ENCODE measurements at regions not wholly inside any gene's neighbourhood (a gene's known extent, or its start where the extent isn't known, plus 50 kb on each side); places are given as distances from the start of the nearest gene placed in this dataset.
"Not testable (repeated sequence)": the region's sequence is repeated elsewhere in the genome, so short reads cannot be mapped to it uniquely, and the experiment has no call there.

DNA sequence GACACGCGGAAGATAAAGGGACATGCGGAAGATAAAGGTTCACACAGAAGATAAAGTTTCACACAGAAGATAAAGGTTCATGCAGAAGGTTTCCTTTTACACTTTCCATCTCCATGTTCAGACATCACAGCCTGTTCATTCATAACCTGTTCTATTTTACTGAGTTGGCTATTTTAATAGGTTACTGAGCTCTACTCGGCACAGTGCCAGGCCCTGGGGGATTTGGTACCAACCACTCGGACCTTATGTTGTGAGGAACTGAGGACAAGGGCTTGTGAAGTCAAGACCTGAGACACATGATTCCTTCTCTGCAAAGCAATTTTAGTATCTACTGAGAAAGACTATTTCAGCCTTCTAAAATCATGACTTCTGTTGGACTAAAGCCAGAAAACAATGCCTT is 75.0 kb upstream of the ALKAL2 start:
- in situ Hi-C loops (cut with HindIII; ENCODE audit: low pct_unique_long_range_greater_than_20kb, low sequenced_read_pairs), result no loop called here
- DNase-seq (ENCODE audit: low read depth in 1 of 2, low spot score in 1 of 2), result no peak
- no peak for TF ChIP-seq JUND (IDR thresholded peaks at IDR 0.05; ENCODE audit: low read depth)

DNA sequence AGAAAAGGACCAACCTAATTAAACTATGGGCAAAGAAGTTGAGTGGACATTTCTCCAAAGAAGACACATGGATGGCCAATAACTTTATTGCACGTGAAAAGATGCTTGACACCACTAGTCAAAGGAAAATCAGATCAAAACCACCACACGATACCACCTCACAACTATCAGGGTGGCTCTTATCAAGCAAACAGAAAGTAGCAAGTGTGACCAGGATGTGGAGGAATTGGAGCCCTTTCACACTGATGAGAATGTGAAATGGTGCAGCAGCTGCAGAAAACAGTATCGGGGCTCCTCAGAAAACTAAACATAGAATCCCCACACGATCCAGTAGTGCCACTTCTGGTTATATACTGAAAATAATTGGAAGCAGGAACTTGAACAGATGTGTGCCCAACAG is 72.2 kb upstream of the ALKAL2 start:
- DNase-seq (ENCODE audit: low read depth in 1 of 2, low spot score in 1 of 2), result no peak
- in situ Hi-C loops (cut with HindIII; ENCODE audit: low pct_unique_long_range_greater_than_20kb, low sequenced_read_pairs), result no loop called here

DNA sequence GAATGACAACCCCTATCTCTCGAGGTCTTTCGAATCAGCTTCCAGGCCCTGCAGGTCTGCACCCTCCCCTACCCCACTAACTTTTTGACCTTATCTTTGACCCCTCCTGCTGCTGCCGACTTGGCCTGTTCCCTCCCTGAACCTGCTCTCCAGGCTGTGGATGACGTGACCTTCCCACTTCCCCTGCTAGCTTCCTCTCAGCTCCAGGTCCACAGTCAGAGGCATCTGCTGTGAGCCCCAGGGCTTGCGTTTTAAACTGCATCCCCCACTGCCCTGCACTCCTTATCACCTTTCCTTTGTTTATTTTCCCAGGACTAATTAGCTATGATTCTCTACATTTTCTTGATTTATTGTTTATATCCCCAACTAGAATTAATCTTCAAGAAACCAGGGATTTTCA is 71.2 kb upstream of the ALKAL2 start:
- DNase-seq (ENCODE audit: low read depth in 1 of 2, low spot score in 1 of 2), result no peak
- in situ Hi-C loops (cut with HindIII; ENCODE audit: low pct_unique_long_range_greater_than_20kb, low sequenced_read_pairs), result no loop called here
- TF ChIP-seq JUND (IDR thresholded peaks at IDR 0.05; ENCODE audit: low read depth), result no peak

More for the DNA sequence above, 72.2 kb upstream of the ALKAL2 start:
- no peak for TF ChIP-seq JUND (IDR thresholded peaks at IDR 0.05; ENCODE audit: low read depth)

DNA sequence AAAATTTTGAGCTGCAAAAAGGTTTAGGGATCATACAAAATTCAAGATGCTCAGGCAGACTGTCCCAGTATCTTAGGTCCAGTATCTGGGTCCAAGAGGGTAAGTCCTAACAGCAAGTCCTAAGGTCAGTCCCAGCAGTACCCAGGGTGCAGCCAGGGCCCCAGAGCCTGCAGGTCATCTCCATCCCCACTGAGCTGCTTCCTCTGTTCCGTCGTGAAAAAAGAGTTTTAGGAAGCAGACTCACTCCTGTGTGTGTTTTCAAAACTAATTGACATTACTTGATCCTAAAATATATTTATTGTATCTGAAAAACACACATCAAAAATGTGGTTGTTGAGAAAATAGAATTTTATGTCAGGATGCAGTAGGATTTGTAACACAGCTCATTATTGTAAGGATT is 69.9 kb upstream of the ALKAL2 start:
- TF ChIP-seq JUND (IDR thresholded peaks at IDR 0.05; ENCODE audit: low read depth), result no peak
- in situ Hi-C loops (cut with HindIII; ENCODE audit: low pct_unique_long_range_greater_than_20kb, low sequenced_read_pairs), result no loop called here

DNA sequence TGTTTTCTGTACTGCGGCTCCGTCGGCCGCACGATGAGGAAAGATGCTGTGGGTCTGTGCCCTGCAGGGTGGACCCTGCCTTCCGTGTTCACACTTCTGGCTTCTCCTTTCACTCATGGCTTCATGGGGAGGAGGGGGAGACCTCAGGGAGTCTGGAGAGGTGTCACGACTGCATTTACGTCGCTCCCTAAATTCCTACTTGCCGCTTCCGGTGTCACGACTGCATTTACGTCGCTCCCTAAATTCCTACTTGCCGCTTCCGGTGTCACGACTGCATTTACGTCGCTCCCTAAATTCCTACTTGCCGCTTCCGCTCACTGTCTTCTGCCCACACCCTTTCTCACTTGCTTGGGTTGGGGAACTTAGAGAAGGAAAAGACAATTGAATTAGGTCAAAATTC is 68.4 kb upstream of the ALKAL2 start:
- in situ Hi-C loops (cut with HindIII; ENCODE audit: low pct_unique_long_range_greater_than_20kb, low sequenced_read_pairs); DNase-seq (ENCODE audit: low read depth in 1 of 2, low spot score in 1 of 2): not testable (repeated sequence)

More for the DNA sequence above, 69.9 kb upstream of the ALKAL2 start:
- no peak for DNase-seq (ENCODE audit: low read depth in 1 of 2, low spot score in 1 of 2)

DNA sequence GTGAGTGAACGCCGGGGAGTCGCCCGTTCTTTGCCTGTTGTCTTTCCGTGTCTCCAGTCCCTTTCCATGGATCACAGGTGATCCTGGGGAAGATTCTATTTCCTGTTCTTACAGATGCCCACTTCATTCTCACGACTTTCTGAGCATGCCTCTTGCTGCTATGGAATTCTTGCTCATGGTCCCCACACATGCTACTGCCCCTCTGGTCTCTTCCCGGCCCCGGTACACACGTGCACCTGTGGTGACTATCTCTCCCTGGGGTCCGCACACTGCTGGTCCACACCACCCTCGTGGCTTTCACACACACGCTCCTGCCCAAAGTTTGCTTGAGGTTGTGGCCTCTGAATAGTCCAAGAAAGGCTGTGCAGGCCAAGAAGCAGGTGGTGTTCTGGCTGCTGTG is 67.9 kb upstream of the ALKAL2 start:
- no peak for TF ChIP-seq JUND (IDR thresholded peaks at IDR 0.05; ENCODE audit: low read depth)
- in situ Hi-C loops (cut with HindIII; ENCODE audit: low pct_unique_long_range_greater_than_20kb, low sequenced_read_pairs), result no loop called here
- DNase-seq (ENCODE audit: low read depth in 1 of 2, low spot score in 1 of 2), result no peak

DNA sequence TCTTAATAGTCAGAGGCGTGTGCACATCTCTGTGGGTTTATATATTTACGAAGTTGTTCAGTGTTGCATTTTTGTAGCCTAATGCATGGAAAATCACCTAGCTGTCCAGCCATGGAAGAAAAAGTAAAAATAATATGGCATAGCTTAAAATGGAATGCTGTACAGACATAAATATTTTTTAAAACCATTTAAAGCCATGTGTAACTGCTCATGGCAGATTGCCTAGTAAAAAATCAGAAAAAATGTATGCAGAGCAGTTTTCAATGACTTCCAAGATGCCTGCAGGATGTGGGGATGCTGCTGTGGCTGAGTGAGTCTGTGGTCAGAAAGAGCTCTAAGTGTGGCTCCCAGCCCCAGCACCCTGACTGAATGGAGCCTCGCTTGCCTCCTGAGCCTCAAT is 64.8 kb upstream of the ALKAL2 start:
- no peak for DNase-seq (ENCODE audit: low read depth in 1 of 2, low spot score in 1 of 2)
- TF ChIP-seq JUND (IDR thresholded peaks at IDR 0.05; ENCODE audit: low read depth), result no peak
- in situ Hi-C loops (cut with HindIII; ENCODE audit: low pct_unique_long_range_greater_than_20kb, low sequenced_read_pairs), result no loop called here

DNA sequence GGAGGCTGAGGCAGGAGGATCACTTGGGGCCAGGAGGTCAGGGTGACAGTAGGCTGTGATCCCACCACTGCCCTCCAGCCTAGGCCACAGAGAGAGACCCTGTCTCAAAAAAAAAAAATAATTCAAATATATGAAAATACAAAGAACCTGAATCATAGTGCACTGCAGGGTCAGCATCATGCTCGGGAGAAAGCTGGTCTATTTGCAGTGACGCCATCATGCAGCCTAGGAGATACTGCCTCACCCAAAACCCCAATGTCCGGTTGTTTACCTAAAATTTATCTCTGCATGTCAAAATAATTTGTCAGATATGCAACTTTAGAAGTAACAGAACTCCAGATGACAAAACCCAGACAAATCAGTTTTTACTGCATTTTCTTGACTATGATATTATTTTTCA is 61.5 kb upstream of the ALKAL2 start:
- no peak for TF ChIP-seq JUND (IDR thresholded peaks at IDR 0.05; ENCODE audit: low read depth)
- in situ Hi-C loops (cut with HindIII; ENCODE audit: low pct_unique_long_range_greater_than_20kb, low sequenced_read_pairs), result no loop called here

DNA sequence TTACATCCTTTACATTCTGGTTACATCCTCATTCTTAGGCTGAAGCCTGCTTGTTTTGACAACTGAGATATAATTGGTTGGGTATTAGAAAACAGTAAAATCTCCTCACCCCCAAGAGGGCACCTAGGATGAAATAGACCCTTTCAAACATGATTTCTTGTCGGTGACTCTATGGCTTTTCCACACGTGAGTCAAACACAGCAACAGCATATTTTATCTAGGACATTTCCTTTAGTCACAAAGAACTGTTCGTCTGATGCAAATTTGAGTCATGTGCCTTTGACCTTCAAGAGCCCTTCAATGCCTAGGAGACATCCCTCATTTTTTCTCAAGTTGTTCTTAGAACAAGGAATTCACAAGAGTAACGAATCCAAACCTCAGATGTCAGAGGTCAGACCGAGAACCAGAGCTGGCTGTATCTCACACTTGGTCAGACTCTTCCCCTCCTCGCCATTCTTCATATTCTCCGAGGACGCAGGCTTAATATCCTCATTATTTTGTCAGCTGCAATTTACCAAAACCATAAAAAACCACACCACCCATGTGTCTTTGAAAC is 60.5 kb upstream of the ALKAL2 start:
- in situ Hi-C loops (cut with HindIII; ENCODE audit: low pct_unique_long_range_greater_than_20kb, low sequenced_read_pairs), result no loop called here

More for the DNA sequence above, 61.5 kb upstream of the ALKAL2 start:
- DNase-seq (ENCODE audit: low read depth in 1 of 2, low spot score in 1 of 2), result no peak

DNA sequence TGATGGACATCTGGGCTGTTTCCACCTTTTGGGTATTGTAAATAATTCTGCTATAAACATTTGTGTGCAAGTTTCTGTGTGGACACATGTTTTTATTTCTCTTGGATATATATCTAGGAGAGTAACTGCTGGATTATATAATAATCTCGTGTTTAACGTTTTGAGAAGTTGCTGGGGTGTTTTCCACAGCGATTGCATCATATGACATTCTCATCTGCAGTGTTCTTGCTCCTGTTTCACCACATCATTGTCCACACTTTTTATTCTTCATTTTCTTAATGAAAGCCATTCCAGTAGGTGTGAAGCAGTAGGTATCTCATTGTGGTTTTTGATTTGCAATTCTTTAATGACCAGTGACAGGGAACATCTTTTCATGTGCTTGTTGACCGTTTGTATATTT is 56.9 kb upstream of the ALKAL2 start:
- DNase-seq (ENCODE audit: low read depth in 1 of 2, low spot score in 1 of 2), result no peak
- TF ChIP-seq JUND (IDR thresholded peaks at IDR 0.05; ENCODE audit: low read depth), result no peak
- in situ Hi-C loops (cut with HindIII; ENCODE audit: low pct_unique_long_range_greater_than_20kb, low sequenced_read_pairs), result no loop called here

More for the DNA sequence above, 60.5 kb upstream of the ALKAL2 start:
- no peak for TF ChIP-seq JUND (IDR thresholded peaks at IDR 0.05; ENCODE audit: low read depth)
- no peak for DNase-seq (ENCODE audit: low read depth in 1 of 2, low spot score in 1 of 2)

DNA sequence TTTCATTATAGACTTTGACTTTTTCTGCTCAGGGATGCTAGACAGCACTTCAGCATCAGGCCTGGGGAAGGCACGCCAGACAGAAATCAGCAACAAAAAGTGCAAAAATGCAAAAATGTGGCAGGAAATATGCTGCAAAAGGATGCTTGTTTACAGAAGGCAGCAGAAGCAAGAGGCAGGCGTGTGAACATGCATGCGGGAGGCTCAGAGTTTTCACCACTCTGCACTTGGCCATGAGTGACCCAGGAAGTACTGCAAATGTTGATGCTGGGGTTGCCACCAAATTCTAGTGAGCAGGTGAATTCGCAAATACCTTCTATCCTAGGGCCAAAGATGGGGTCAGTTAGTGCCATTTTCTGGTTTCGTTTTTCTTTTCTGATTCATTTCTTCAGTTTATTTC is 55.5 kb upstream of the ALKAL2 start:
- no peak for TF ChIP-seq JUND (IDR thresholded peaks at IDR 0.05; ENCODE audit: low read depth)
- DNase-seq (ENCODE audit: low read depth in 1 of 2, low spot score in 1 of 2), result no peak
- in situ Hi-C loops (cut with HindIII; ENCODE audit: low pct_unique_long_range_greater_than_20kb, low sequenced_read_pairs), result no loop called here

DNA sequence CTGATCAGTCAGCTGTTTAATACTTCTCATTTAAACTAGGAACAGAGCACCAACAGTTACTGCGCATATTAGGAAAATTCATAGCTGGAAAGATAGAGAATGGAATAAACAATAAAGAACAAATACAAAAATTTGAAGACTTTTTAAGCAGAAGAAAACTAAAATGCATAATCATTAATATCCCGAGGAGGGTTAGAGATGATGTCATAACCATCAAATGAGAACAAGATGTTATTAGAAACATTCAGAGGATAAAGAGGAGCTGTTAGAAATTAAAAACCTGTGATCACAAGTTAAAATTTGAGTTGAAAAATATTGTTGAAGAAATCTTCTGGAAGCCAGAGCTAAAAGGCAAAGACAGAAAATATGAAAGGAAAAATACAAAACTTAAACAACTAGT is 54.0 kb upstream of the ALKAL2 start:
- in situ Hi-C loops (cut with HindIII; ENCODE audit: low pct_unique_long_range_greater_than_20kb, low sequenced_read_pairs), result no loop called here
- TF ChIP-seq JUND (IDR thresholded peaks at IDR 0.05; ENCODE audit: low read depth), result no peak
- no peak for DNase-seq (ENCODE audit: low read depth in 1 of 2, low spot score in 1 of 2)

DNA sequence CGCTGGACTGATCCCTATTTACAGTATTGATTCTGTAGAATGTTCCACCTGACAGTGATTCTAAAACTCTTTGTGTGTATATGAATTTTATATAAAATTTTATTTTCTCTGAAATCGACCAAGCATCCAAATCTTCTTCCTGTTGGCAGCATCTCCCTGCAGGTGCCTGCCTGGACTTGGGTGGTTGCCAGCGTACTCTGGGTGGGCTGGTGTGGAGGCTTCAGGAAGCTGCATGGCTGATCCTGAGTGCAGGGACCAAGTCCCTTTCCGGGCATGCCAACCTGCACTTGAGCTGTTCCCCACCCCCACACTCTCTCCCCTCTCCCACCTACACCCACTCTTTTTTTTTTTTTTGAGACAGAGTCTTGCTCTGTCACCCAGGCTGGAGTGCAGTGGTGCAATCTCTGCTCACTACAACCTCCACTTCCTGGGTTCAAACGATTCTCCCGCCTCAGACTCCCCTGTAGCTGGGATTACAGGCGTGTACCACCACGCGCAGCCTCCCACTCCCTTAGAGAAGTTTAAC is 53.2 kb upstream of the ALKAL2 start:
- no peak for TF ChIP-seq JUND (IDR thresholded peaks at IDR 0.05; ENCODE audit: low read depth)
- DNase-seq (ENCODE audit: low read depth in 1 of 2, low spot score in 1 of 2), result no peak
- in situ Hi-C loops (cut with HindIII; ENCODE audit: low pct_unique_long_range_greater_than_20kb, low sequenced_read_pairs), result no loop called here

Measured in T47D (cell line).